A673 (cell line): ENCODE measurements at regions not wholly inside any gene's neighbourhood (a gene's known extent, or its start where the extent isn't known, plus 50 kb on each side); places are given as distances from the start of the nearest gene placed in this dataset.
A peak's percentile ranks its signal among the peaks of the same experiment; 100 is the strongest.

Source experiments
- BruUV-seq: library from RNA; stranded (reverse); fragments of 400-500 nt; replicated peaks from 2 replicates; lab custom pipeline; 2021; lab: Mats Ljungman, UMichigan
- CTCF ChIA-PET: fragments of 300-600 bp; sonication (Branson Sonifier 250); formaldehyde crosslinking; loops from one replicate; lab custom pipeline; 2022; ENCODE audit warnings: antibody characterized with exemption; lab: Charles Lee
- POLR2A ChIA-PET: fragments of 300-600 bp; sonication (Branson Sonifier 250); formaldehyde crosslinking; loops from one replicate; lab custom pipeline; 2022; ENCODE audit warnings: antibody characterized with exemption; ENCODE audit not compliant: low non-redundant PET; lab: Charles Lee
- DNase-seq: peaks from one replicate; pipeline ENCODE4 v3.0.0-alpha.2; 2015; ENCODE audit warnings: low spot score
- H3K27ac ChIP-seq: fragments of 200-600 bp; sonication (generic); 2 replicates; pipeline ENCODE4 v1.5.1; 2016; ENCODE audit warnings: mixed run types, low read depth, mild to moderate bottlenecking, mixed read lengths, antibody characterized with exemption, low read length; ENCODE audit not compliant: poor library complexity, severe bottlenecking
- H3K27me3 ChIP-seq: fragments of 200-600 bp; sonication (generic); replicated peaks from 2 replicates; pipeline ENCODE4 v1.6.1; 2017; ENCODE audit warnings: mixed run types, low read depth, mild to moderate bottlenecking, mixed read lengths, antibody characterized with exemption, low read length; ENCODE audit not compliant: insufficient read depth, poor library complexity
- H3K36me3 ChIP-seq: fragments of 200-600 bp; sonication (generic); 2 replicates; pipeline ENCODE4 v1.6.1; 2016; ENCODE audit warnings: mixed run types, mild to moderate bottlenecking, mixed read lengths, antibody characterized with exemption, low read length; ENCODE audit not compliant: insufficient read depth, poor library complexity, severe bottlenecking
- H3K4me1 ChIP-seq: fragments of 200-600 bp; sonication (generic); 2 replicates; pipeline ENCODE4 v1.6.1; 2017; ENCODE audit warnings: mixed run types, mild to moderate bottlenecking, mixed read lengths, antibody characterized with exemption, low read length; ENCODE audit not compliant: insufficient read depth, poor library complexity, severe bottlenecking
- H3K4me3 ChIP-seq: fragments of 200-600 bp; sonication (generic); 2 replicates; pipeline ENCODE4 v1.5.1; 2016; ENCODE audit warnings: low read depth, mixed run types, mild to moderate bottlenecking, mixed read lengths, low read length; ENCODE audit not compliant: poor library complexity, severe bottlenecking
- H3K9me3 ChIP-seq: fragments of 200-600 bp; sonication (generic); 2 replicates; pipeline ENCODE4 v1.6.1; 2016; ENCODE audit warnings: mixed run types, low read depth, mild to moderate bottlenecking, mixed read lengths, antibody characterized with exemption, low read length; ENCODE audit not compliant: poor library complexity, severe bottlenecking
- CTCF ChIP-seq: fragments of 300-800, 200-600 bp; sonication (generic); conservative IDR thresholded peaks from 2 replicates; pipeline ENCODE4 v1.5.1; 2017; ENCODE audit warnings: low read depth, mild to moderate bottlenecking, antibody characterized with exemption, low read length, moderate library complexity, mixed read lengths
- EZH2 ChIP-seq: fragments of 200-600 bp; sonication (generic); IDR thresholded peaks from 2 replicates; pipeline ENCODE4 v1.6.1; 2017; ENCODE audit warnings: borderline replicate concordance, low read depth, mild to moderate bottlenecking, mixed read lengths, antibody characterized with exemption, low read length; ENCODE audit not compliant: poor library complexity, severe bottlenecking
- intact Hi-C: fragments of 100-400 bp; cut with micrococcal nuclease; formaldehyde crosslinking; loops from one replicate; pipeline ENCODE4 v1.10.0; 2022; ENCODE audit not compliant: unreplicated experiment

GRCh38 chr11:28529540-28530410 lies 421.6 kb downstream of the METTL15 start:
- peak; percentile 89 for DNase-seq
- H3K9me3 ChIP-seq = peaks cover 19% of the 10 kb centered on the region
- TF ChIP-seq CTCF (peak; percentile 93), EZH2 (peak; percentile 2)
- POLR2A ChIA-PET = interaction anchor here (0.6 kb wide), 1 partner anchor 734 kb away, joined by 3 read pairs; no protein-coding TSS in a partner anchor
- no peaks in the 10 kb centered on the region for H3K4me1 ChIP-seq
- no peak overlapping the region for H3K27ac ChIP-seq
- no peak overlapping the region for H3K4me3 ChIP-seq
- H3K27me3 ChIP-seq = peaks cover 38% of the 10 kb centered on the region
- no peaks in the 10 kb centered on the region for H3K36me3 ChIP-seq
- CTCF ChIA-PET = interaction anchor here (0.5 to 1.8 kb wide), 14 partner anchors 10 to 835 kb away, joined by 3 to 55 read pairs (median 5); partner anchors contain the start of gene BDNF
- intact Hi-C loops = loop anchor here (1.0 to 5.0 kb wide), 7 partner anchors 168 to 829 kb away; partner anchors contain the start of genes BDNF, KIF18A and METTL15
- BruUV-seq = no TSS peak

GRCh38 chr11:28529046-28529445 lies 420.9 kb downstream of the METTL15 start:
- BruUV-seq = no TSS peak
- Histone ChIP-seq H3K36me3 (no peaks in the 10 kb centered on the region), H3K27me3 (peaks cover 31% of the 10 kb centered on the region), H3K4me1 (no peaks in the 10 kb centered on the region), H3K27ac (no peak overlapping the region), H3K4me3 (no peak overlapping the region), H3K9me3 (peaks cover 24% of the 10 kb centered on the region)
- DNase-seq = no peak
- TF ChIP-seq CTCF (no peak), EZH2 (peak; percentile 46)
- intact Hi-C loops = loop anchor here (1.0 to 5.0 kb wide), 6 partner anchors 168 to 829 kb away; partner anchors contain the start of genes BDNF, KIF18A and METTL15
- ChIA-PET POLR2A (no interaction called here), CTCF (interaction anchor here (0.6 to 1.8 kb wide), 10 partner anchors 11 to 834 kb away, joined by 3 to 55 read pairs (median 5); partner anchors contain the start of gene BDNF)

- H3K4me1 ChIP-seq = no peaks in the 10 kb centered on the region
- H3K4me3 ChIP-seq = no peak overlapping the region
- H3K9me3 ChIP-seq = peaks cover 24% of the 10 kb centered on the region
- H3K27ac ChIP-seq = no peak overlapping the region
- BruUV-seq = no TSS peak
- H3K36me3 ChIP-seq = no peaks in the 10 kb centered on the region
- POLR2A ChIA-PET = no interaction called here
- intact Hi-C loops = loop anchor here (2.0 to 5.0 kb wide), 4 partner anchors 169 to 807 kb away; partner anchors contain the start of genes KIF18A and METTL15
- CTCF ChIA-PET = interaction anchor here (0.8 kb wide), 1 partner anchor 829 kb away, joined by 7 read pairs; no protein-coding TSS in a partner anchor
- DNase-seq = no peak
- H3K27me3 ChIP-seq = peaks cover 25% of the 10 kb centered on the region
- no peak for TF ChIP-seq EZH2
- TF ChIP-seq CTCF = no peak
These were observed 420.0 kb downstream of the METTL15 start for GRCh38 chr11:28528217-28528616.
